HepG2 (cell line): ENCODE measurements at regions not wholly inside any gene's neighbourhood (a gene's known extent, or its start where the extent isn't known, plus 50 kb on each side); places are given as distances from the start of the nearest gene placed in this dataset.

Experiments
- ATAC-seq: fragments of 200-7000 bp; cut with Tn5 transposase; 3 replicates; pipeline ENCODE4 v1.9.1; 2020; ENCODE audit warnings: mild to moderate bottlenecking, moderate library complexity
- BruUV-seq: library from RNA; stranded (reverse); fragments of 400-500 nt; replicated peaks from 2 replicates; lab custom pipeline; 2021; lab: Mats Ljungman, UMichigan
- CTCF ChIA-PET: fragments of 300-600 bp; formaldehyde crosslinking; extraction: SDS; loops from one replicate; lab custom pipeline; 2021; ENCODE audit warnings: low total read pairs, inconsistent platforms, low intra/inter-chr PET ratio; lab: Yijun Ruan, JAX
- POLR2A ChIA-PET: fragments of 350-600 bp; sonication (Branson Sonifier 250); formaldehyde crosslinking; loops from one replicate; lab custom pipeline; 2020; ENCODE audit warnings: antibody characterized with exemption, inconsistent platforms; lab: Yijun Ruan, JAX
- DNase-seq: peaks from one replicate; pipeline ENCODE4 v3.0.0-alpha.2; 2015; ENCODE audit warnings: low spot score
- FAIRE-seq: peaks from 3 replicates; lab custom pipeline; 2011; peaks lifted over from hg19 to GRCh38; lab: Jason Lieb, UNC
- H2AFZ ChIP-seq: one replicate; pipeline ENCODE4 v1.6.1; 2011; ENCODE audit warnings: low read length, inconsistent platforms
- H3K27ac ChIP-seq: fragments of 300-600 bp; 3 replicates; pipeline ENCODE4 v1.8.0; 2011; ENCODE audit warnings: mixed run types, mild to moderate bottlenecking, mixed read lengths, low read length, inconsistent platforms; ENCODE audit not compliant: insufficient read depth; ENCODE audit errors: extremely low read length
- H3K27me3 ChIP-seq, 2 experiments: fragments of 200-600 bp in 1 of 2; 2 replicates in 1 of 2; 3 replicates in 1 of 2; pipeline versions ENCODE4 v1.6.0 to v1.8.0; 2011; ENCODE audit warnings: low read length in 2 of 2, mild to moderate bottlenecking in 2 of 2, moderate library complexity in 2 of 2, inconsistent platforms in 1 of 2; ENCODE audit not compliant: insufficient read depth in 2 of 2, control insufficient read depth in 1 of 2
- H3K36me3 ChIP-seq, 2 experiments: fragments of 200-600 bp in 1 of 2; replicated peaks in 1 of 2; 2 replicates in 1 of 2; 3 replicates in 1 of 2; pipeline versions ENCODE4 v1.5.1 to v1.8.0; 2011; ENCODE audit warnings: low read length in 2 of 2, inconsistent platforms in 1 of 2; ENCODE audit not compliant: insufficient read depth in 2 of 2, control insufficient read depth in 1 of 2
- H3K4me1 ChIP-seq: 2 replicates; pipeline ENCODE4 v1.5.1; 2012; ENCODE audit warnings: low read length, inconsistent platforms; ENCODE audit not compliant: insufficient read depth
- H3K4me2 ChIP-seq: 2 replicates; pipeline ENCODE4 v1.6.0; 2011; ENCODE audit warnings: low read depth, low read length, inconsistent platforms
- H3K4me3 ChIP-seq, 3 experiments: fragments of 200-600 bp in 1 of 3; sonication (generic), shearing (Covaris generic) in 1 of 3; replicated peaks in 1 of 3; 2 replicates each; pipeline ENCODE4 v1.5.1; 2011 to 2016; ENCODE audit warnings: low read length in 3 of 3, inconsistent platforms in 2 of 3, low read depth in 2 of 3, mild to moderate bottlenecking in 2 of 3, control low read depth in 1 of 3, mixed read lengths in 1 of 3; ENCODE audit not compliant: insufficient read depth in 1 of 3
- H3K79me2 ChIP-seq: one replicate; pipeline ENCODE4 v1.6.1; 2011; ENCODE audit warnings: low read length, inconsistent platforms; ENCODE audit not compliant: insufficient read depth
- H3K9ac ChIP-seq: 2 replicates; pipeline ENCODE4 v1.6.0; 2011; ENCODE audit warnings: mild to moderate bottlenecking, low read depth, low read length, inconsistent platforms; ENCODE audit not compliant: insufficient read depth
- H3K9me3 ChIP-seq: 2 replicates; pipeline ENCODE4 v1.5.1; 2012; ENCODE audit warnings: mild to moderate bottlenecking, low read length
- H4K20me1 ChIP-seq: 2 replicates; pipeline ENCODE4 v1.6.0; 2011; ENCODE audit warnings: inconsistent platforms, mild to moderate bottlenecking, low read length, moderate library complexity; ENCODE audit not compliant: insufficient read depth
- CTCF ChIP-seq: sonication (generic); formaldehyde crosslinking; IDR thresholded peaks from 2 replicates; pipeline ENCODE4 v1.5.0; 2020; ENCODE audit warnings: mild to moderate bottlenecking, missing genetic modification reagents, moderate library complexity
- FOXA3 ChIP-seq: IDR thresholded peaks from 2 replicates; pipeline ENCODE4 v1.6.1; 2016; ENCODE audit warnings: missing genetic modification reagents, missing compliant biosample characterization
- GABPA ChIP-seq, 2 experiments: IDR thresholded peaks; 2 replicates each; pipeline ENCODE4 v1.6.1; 2011 to 2016; ENCODE audit warnings: low read depth in 2 of 2, low read length in 1 of 2, missing biosample characterization in 1 of 2, missing genetic modification characterization in 1 of 2
- GMEB2 ChIP-seq: IDR thresholded peaks from 2 replicates; pipeline ENCODE4 v1.6.1; 2016; ENCODE audit warnings: missing biosample characterization, missing genetic modification reagents, low read depth
- HCFC1 ChIP-seq: fragments of 150-350 bp; IDR thresholded peaks from 2 replicates; pipeline ENCODE4 v1.6.1; 2014; ENCODE audit warnings: low read depth, low read length
- HNF4A ChIP-seq: sonication (generic); formaldehyde crosslinking; IDR thresholded peaks from 2 replicates; pipeline ENCODE4 v1.4.0; 2020; ENCODE audit warnings: missing genetic modification reagents
- HNF4G ChIP-seq, 2 experiments: sonication (generic) in 1 of 2; formaldehyde crosslinking in 1 of 2; IDR thresholded peaks; 2 replicates each; pipeline versions ENCODE4 v1.4.0 to v1.6.1; 2011 to 2020; ENCODE audit warnings: borderline replicate concordance in 2 of 2, low read depth in 2 of 2, mild to moderate bottlenecking in 2 of 2, low read length in 1 of 2, missing genetic modification reagents in 1 of 2, moderate library complexity in 1 of 2
- MED13 ChIP-seq: sonication (generic); formaldehyde crosslinking; IDR thresholded peaks from 2 replicates; pipeline ENCODE4 v1.5.0; 2020; ENCODE audit warnings: missing genetic modification reagents
- ONECUT2 ChIP-seq: sonication (generic); formaldehyde crosslinking; IDR thresholded peaks from 2 replicates; pipeline ENCODE4 v1.4.0; 2020; ENCODE audit warnings: missing genetic modification reagents
- REL ChIP-seq: sonication (generic); formaldehyde crosslinking; conservative IDR thresholded peaks from 2 replicates; pipeline ENCODE4 v1.8.0; 2022; ENCODE audit warnings: mild to moderate bottlenecking, missing genetic modification reagents, moderate library complexity
- RXRA ChIP-seq: sonication (generic); formaldehyde crosslinking; IDR thresholded peaks from 2 replicates; pipeline ENCODE4 v1.5.1; 2020; ENCODE audit warnings: missing genetic modification reagents
- TRAFD1 ChIP-seq: sonication (generic); formaldehyde crosslinking; IDR thresholded peaks from 2 replicates; pipeline ENCODE4 v1.5.1; 2020; ENCODE audit warnings: missing genetic modification reagents, mild to moderate bottlenecking, borderline replicate concordance
- YY1 ChIP-seq: IDR thresholded peaks from 2 replicates; pipeline ENCODE4 v1.6.1; 2011; ENCODE audit warnings: low read length, low read depth, moderate library complexity, mild to moderate bottlenecking; ENCODE audit not compliant: insufficient read depth, insufficient replicate concordance
- ZNF121 ChIP-seq: sonication (generic); formaldehyde crosslinking; IDR thresholded peaks from 2 replicates; pipeline ENCODE4 v1.5.0; 2020; ENCODE audit warnings: mild to moderate bottlenecking, missing genetic modification reagents
- ZNF501 ChIP-seq: sonication (generic); formaldehyde crosslinking; IDR thresholded peaks from 2 replicates; pipeline ENCODE4 v1.5.1; 2020; ENCODE audit warnings: mild to moderate bottlenecking, moderate library complexity, missing genetic modification reagents
- ZNF607 ChIP-seq: sonication (generic); formaldehyde crosslinking; IDR thresholded peaks from 2 replicates; pipeline ENCODE4 v1.5.1; 2020; ENCODE audit warnings: missing genetic modification reagents, mild to moderate bottlenecking, borderline replicate concordance
- ZNF704 ChIP-seq: sonication (generic); formaldehyde crosslinking; IDR thresholded peaks from 2 replicates; pipeline ENCODE4 v1.8.1; 2023; ENCODE audit warnings: mild to moderate bottlenecking, inconsistent platforms, moderate library complexity, missing genetic modification reagents, borderline replicate concordance
- ZSCAN25 ChIP-seq: sonication (generic); formaldehyde crosslinking; IDR thresholded peaks from 2 replicates; pipeline ENCODE4 v1.8.0; 2022; ENCODE audit warnings: mild to moderate bottlenecking, missing genetic modification reagents
- WGBS: methylation state at CpG from one replicate; pipeline ENCODE4 v1.1.6; 2017; ENCODE audit warnings: low lambda C conversion rate; 5-methylcytosine and 5-hydroxymethylcytosine counted together
- in situ Hi-C: cut with HindIII; loops from 2 replicates; pipeline ENCODE4 v1.10.0; 2017; ENCODE audit warnings: low pct_unique_long_range_greater_than_20kb; ENCODE audit not compliant: extremely low pct_ligation_motif_present
- intact Hi-C: fragments of 100-400 bp; cut with micrococcal nuclease; formaldehyde crosslinking; loops from one replicate; pipeline ENCODE4 v1.10.0; 2022; ENCODE audit not compliant: unreplicated experiment

- TF ChIP-seq FOXA3 (CRISPR knock-in tag) (no peak), YY1 (no peak), ZNF704 (CRISPR knock-in tag) (no peak), GABPA (IDR thresholded peaks at IDR 0.05; ENCODE audit: low read depth, low read length) (no peak), GABPA (CRISPR knock-in tag; IDR thresholded peaks at IDR 0.05; ENCODE audit: low read depth) (no peak), HNF4G (IDR thresholded peaks at IDR 0.05; ENCODE audit: borderline replicate concordance, low read depth, low read length) (no peak), HNF4G (CRISPR knock-in tag; IDR thresholded peaks at IDR 0.05; ENCODE audit: borderline replicate concordance, low read depth) (no peak), REL (CRISPR knock-in tag) (no peak)
These were observed 116.2 kb downstream of the SCP2D1 start (continued) for GRCh38 chr20:18929800-18930199.

- WGBS = 14% methylated on average over 4 of the region's 4 CpGs
- FAIRE-seq = no peak
- TF ChIP-seq RXRA = no peak
- TF ChIP-seq ZNF607 (CRISPR knock-in tag) = no peak
- no peak for TF ChIP-seq ZSCAN25 (CRISPR knock-in tag)
- TF ChIP-seq ZNF121 (CRISPR knock-in tag) = no peak
- no peak for TF ChIP-seq MED13 (CRISPR knock-in tag)
- TF ChIP-seq GMEB2 (CRISPR knock-in tag) = no peak
- no peak for TF ChIP-seq TRAFD1 (CRISPR knock-in tag)
- TF ChIP-seq ZNF501 = no peak
- TF ChIP-seq HNF4A = no peak
- TF ChIP-seq CTCF = no peak
- no peak for TF ChIP-seq ONECUT2 (CRISPR knock-in tag)
- no peak for TF ChIP-seq HCFC1
These were observed 130.0 kb downstream of the SCP2D1 start for GRCh38 chr20:18943542-18943941.

More at GRCh38 chr20:18943542-18943941, 130.0 kb downstream of the SCP2D1 start:
- in situ Hi-C loops (no loop called here), intact Hi-C loops (no loop called here)
- H3K4me3 ChIP-seq = no peak overlapping the region
- no peak for ATAC-seq
- H3K9me3 ChIP-seq = no peaks in the 10 kb centered on the region
- no peaks in the 10 kb centered on the region for H3K79me2 ChIP-seq
- H2AFZ ChIP-seq = no peak overlapping the region
- H3K4me1 ChIP-seq = no peaks in the 10 kb centered on the region
- peaks cover 0 to 10% of the 10 kb centered on the region in 2 experiments; a peak in 1 of 5 replicates for H3K27me3 ChIP-seq
- BruUV-seq = no TSS peak
- CTCF ChIA-PET = no interaction called here
- no peak overlapping the region for H3K4me2 ChIP-seq
- POLR2A ChIA-PET = no interaction called here
- no peak overlapping the region for H3K27ac ChIP-seq
- DNase-seq = no peak
- no peak overlapping the region for H3K9ac ChIP-seq
- H4K20me1 ChIP-seq = no peaks in the 10 kb centered on the region
- H3K36me3 ChIP-seq = no peaks in the 10 kb centered on the region
